ENCODE measurements at regions not wholly inside any gene's neighbourhood (a gene's known extent, or its start where the extent isn't known, plus 50 kb on each side); places are given as distances from the start of the nearest gene placed in this dataset.
A peak's percentile ranks its signal among the peaks of the same experiment; 100 is the strongest.

DNA sequence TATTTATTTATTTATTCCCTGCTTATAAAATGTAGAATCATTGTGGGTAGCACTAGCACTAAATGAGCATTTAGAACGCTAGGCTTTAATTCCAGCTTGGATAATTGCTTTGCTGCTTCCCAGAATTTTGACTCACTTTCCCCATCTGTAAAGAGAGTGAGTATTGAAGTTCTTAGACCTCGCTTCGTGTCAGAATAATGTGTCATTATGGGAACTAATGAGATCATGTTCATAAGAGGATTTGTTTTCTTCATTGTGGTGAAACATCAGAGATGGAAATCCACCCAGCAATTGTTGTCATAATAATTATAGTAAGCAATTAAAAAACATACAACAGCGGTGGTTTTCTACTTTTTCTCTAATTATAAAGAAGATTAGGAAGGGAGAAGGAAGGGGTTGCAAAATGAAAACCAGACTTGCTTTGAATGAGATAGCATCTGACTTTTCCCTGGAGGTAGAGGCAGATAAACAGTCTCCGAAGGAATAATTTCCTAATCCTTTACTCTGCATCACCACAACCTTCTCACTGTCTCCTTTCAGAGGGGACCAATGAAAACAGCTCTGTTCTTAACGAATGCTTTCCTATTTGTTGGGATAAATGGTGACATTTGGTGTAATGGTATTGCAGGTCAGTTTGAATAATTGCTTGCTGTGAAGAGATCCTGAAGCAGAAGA is 86.8 kb upstream of the ARHGAP5 start:
- TF ChIP-seq, protein P1, sequence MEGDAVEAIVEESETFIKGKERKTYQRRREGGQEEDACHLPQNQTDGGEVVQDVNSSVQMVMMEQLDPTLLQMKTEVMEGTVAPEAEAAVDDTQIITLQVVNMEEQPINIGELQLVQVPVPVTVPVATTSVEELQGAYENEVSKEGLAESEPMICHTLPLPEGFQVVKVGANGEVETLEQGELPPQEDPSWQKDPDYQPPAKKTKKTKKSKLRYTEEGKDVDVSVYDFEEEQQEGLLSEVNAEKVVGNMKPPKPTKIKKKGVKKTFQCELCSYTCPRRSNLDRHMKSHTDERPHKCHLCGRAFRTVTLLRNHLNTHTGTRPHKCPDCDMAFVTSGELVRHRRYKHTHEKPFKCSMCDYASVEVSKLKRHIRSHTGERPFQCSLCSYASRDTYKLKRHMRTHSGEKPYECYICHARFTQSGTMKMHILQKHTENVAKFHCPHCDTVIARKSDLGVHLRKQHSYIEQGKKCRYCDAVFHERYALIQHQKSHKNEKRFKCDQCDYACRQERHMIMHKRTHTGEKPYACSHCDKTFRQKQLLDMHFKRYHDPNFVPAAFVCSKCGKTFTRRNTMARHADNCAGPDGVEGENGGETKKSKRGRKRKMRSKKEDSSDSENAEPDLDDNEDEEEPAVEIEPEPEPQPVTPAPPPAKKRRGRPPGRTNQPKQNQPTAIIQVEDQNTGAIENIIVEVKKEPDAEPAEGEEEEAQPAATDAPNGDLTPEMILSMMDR (IDR thresholded peaks at IDR 0.05; ENCODE audit: control insufficient read depth, insufficient read depth, low read depth, low read length, missing control alignments) = no peak
- DNase-seq (ENCODE audit: low read depth) = no peak
- no peak overlapping the region for H3K4me3 ChIP-seq (ENCODE audit: control insufficient read depth, low read depth, low read length)

DNA sequence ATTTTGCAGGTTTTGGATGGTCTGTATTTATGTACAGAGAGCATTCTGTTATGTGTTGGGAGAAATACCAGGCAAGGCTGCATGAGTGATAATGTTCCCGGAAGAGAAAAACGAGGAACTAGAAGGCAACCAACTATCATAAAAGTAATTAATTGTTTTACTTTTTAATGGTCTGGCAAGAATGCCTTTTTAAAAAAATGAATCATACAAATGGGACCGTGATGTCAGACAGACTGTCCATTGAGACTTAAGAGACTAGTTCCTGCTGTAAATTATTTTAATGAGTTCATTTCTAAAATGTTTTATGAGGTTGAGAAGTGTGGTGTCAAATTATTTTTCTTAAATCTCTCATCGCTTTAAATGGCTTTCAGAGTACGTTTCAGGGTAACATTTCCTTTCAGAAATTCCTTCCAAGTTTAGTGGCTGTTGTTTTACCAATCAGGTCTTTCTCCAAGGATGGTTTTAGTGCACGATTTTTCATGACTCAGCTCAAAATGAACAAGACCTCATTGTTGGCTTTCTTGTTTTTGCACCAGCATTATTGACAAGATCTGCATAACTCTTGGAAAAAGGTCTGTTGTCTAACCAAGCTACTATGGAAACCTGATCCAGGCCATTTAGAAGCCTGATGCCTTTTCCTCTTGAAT is 86.1 kb upstream of the ARHGAP5 start:
- peak; percentile 67 for DNase-seq (ENCODE audit: low read depth)
- no peak overlapping the region for H3K4me3 ChIP-seq (ENCODE audit: control insufficient read depth, low read depth, low read length)
- TF ChIP-seq, protein P1 (IDR thresholded peaks at IDR 0.05; ENCODE audit: control insufficient read depth, insufficient read depth, low read depth, low read length, missing control alignments) = no peak

DNA sequence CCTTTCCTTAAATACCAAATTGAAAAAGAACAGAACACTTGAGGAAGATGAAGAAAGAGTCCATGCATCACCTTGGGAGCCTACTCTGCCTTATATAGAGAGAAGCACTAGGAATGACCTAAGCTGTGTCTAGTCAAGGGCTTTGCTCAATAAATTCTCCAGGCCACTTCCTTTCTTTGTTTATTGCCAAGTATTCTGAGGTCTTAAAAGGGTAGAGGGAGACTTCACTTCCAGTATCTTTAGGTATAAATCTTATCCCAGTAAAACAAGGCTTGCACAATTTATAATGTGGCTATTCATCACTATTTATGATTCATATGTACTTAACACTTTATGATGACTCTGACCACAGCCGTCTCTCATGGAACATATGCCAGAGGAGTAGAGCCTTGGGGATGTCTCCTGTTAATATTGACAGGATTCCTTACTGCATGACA is 85.1 kb upstream of the ARHGAP5 start:
- TF ChIP-seq, protein P1 (IDR thresholded peaks at IDR 0.05; ENCODE audit: control insufficient read depth, insufficient read depth, low read depth, low read length, missing control alignments) = no peak
- H3K4me3 ChIP-seq (ENCODE audit: control insufficient read depth, low read depth, low read length) = no peak overlapping the region
- peak; percentile 93 for DNase-seq (ENCODE audit: low read depth)

DNA sequence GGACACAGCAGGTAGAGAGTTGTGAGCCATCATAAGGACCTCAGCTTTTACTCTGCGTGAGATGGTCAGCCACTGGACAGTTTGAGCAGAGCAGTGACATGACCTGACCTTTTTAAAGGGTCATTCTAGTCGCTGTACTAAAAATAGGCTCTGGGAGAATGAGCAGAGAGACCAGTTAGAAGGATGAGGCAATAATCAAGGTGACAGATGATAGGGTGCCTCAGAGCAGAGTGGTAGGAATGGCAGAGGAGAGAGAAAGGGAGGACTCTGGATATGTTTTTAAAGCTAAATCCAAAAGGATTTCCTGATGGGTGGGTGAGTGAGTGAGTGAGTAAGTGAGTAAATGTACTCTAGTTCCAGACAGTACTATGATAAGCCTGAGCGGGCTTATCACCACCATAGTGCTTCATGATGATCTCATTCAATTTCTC is 83.6 kb upstream of the ARHGAP5 start:
- TF ChIP-seq, protein P1 (IDR thresholded peaks at IDR 0.05; ENCODE audit: control insufficient read depth, insufficient read depth, low read depth, low read length, missing control alignments) = no peak
- DNase-seq (ENCODE audit: low read depth) = no peak
- no peak overlapping the region for H3K4me3 ChIP-seq (ENCODE audit: control insufficient read depth, low read depth, low read length)

DNA sequence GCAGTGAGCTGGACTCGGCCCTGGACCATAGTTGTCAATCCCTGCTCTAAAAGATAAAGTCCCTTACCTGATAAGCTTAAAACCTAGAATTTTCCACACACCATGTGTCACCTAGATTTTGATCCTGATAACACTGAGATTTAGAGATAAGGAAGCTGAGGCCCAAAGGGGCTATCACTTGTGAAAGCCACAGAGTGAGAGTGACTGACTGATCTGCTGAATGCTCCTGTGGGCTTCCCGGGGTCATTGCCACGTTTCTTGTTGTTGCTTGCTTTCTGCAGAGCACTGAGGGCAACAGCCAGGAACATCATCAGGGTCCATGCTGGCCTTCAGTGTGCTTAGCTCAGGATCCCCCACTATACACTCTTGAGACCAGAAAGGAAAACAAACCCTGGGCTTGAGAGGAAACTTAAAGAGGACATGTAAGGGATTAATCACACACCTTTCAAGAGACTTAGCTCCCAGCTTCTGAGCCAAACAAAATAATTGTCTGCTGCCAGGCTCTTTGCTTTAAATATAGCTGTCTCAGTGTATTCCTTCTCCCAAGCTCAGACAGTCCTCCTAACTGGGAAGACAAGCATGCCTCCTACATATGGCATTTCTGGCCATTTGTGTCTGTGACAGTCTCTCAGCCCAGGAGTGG is 82.6 kb upstream of the ARHGAP5 start:
- TF ChIP-seq, protein P1 (IDR thresholded peaks at IDR 0.05; ENCODE audit: control insufficient read depth, insufficient read depth, low read depth, low read length, missing control alignments) = no peak
- no peak for DNase-seq (ENCODE audit: low read depth)
- no peak overlapping the region for H3K4me3 ChIP-seq (ENCODE audit: control insufficient read depth, low read depth, low read length)

DNA sequence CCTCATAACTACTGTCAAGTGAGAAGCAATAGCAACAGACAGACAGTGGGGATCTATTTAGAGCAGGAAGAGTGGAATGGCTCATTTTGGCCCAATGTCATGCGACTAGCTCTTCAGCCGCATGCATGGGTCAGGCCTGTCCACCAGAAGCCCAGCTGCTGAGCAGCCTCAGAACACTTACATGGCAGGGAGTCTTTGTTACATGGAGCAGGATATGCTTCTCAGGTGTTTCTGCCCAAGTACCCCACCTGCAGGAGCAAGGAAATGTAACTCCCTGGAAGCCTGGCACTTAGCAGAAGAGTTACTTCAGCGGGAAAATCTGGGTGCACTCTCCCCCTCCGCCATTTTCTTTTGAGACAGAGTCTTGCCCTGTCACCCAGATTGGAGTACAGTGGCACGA is 73.5 kb upstream of the ARHGAP5 start:
- no peak overlapping the region for H3K4me3 ChIP-seq (ENCODE audit: control insufficient read depth, low read depth, low read length)
- TF ChIP-seq, protein P1 (IDR thresholded peaks at IDR 0.05; ENCODE audit: control insufficient read depth, insufficient read depth, low read depth, low read length, missing control alignments) = no peak
- DNase-seq (ENCODE audit: low read depth) = no peak

Measured in AG09309 (cell line).